Right lobe of liver (tissue), 4 donors: ENCODE measurements at regions not wholly inside any gene's neighbourhood (a gene's known extent, or its start where the extent isn't known, plus 50 kb on each side); places are given as distances from the start of the nearest gene placed in this dataset.
"Not testable (repeated sequence)": the region's sequence is repeated elsewhere in the genome, so short reads cannot be mapped to it uniquely, and the experiment has no call there.

Experiments
- POLR2A ChIP-seq: fragments of 450-650 bp; IDR thresholded peaks from one replicate; pipeline ENCODE4 v1.6.1; 2017; ENCODE audit warnings: antibody characterized with exemption, mild to moderate bottlenecking
- TF ChIP-seq, protein P1 (sequence below), 4 donors: fragments of 200-600 bp in 3 of 4; fragments of 450-650 bp in 1 of 4; IDR thresholded peaks; one replicate each; pipeline versions ENCODE4 v1.5.1 to v1.8.0; 2016 to 2022; ENCODE audit warnings: antibody characterized with exemption in 4 of 4, mild to moderate bottlenecking in 2 of 4
- donor health status: DM: no; HTN: no; CAD: no.
- donor health status: DM: no; HTN: no; CAD: no.
- donor health status: DM: no; HTN: yes; CAD: no.

DNA sequence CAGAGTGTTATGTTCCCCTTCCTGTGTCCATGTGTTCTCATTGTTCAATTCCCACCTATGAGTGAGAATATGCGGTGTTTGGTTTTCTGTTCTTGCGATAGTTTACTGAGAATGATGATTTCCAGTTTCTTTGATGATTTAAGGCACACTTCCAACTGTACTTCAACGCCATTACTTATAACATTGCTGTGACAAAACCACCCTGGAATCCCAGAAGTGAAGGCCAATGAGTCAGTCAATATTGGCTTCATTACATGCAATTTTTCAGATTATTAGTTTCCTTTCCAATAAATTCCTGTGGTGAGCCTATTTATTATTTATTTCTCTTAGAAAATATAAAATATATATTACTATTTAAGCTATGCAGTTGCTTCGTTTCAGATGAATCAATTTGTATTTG is 153.5 kb upstream of the LRP1B start:
- not testable (repeated sequence) for TF ChIP-seq POLR2A
- TF ChIP-seq, protein P1, sequence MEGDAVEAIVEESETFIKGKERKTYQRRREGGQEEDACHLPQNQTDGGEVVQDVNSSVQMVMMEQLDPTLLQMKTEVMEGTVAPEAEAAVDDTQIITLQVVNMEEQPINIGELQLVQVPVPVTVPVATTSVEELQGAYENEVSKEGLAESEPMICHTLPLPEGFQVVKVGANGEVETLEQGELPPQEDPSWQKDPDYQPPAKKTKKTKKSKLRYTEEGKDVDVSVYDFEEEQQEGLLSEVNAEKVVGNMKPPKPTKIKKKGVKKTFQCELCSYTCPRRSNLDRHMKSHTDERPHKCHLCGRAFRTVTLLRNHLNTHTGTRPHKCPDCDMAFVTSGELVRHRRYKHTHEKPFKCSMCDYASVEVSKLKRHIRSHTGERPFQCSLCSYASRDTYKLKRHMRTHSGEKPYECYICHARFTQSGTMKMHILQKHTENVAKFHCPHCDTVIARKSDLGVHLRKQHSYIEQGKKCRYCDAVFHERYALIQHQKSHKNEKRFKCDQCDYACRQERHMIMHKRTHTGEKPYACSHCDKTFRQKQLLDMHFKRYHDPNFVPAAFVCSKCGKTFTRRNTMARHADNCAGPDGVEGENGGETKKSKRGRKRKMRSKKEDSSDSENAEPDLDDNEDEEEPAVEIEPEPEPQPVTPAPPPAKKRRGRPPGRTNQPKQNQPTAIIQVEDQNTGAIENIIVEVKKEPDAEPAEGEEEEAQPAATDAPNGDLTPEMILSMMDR (IDR thresholded peaks at IDR 0.05) = not testable (repeated sequence)
